ENCODE measurements at regions not wholly inside any gene's neighbourhood (a gene's known extent, or its start where the extent isn't known, plus 50 kb on each side); places are given as distances from the start of the nearest gene placed in this dataset.

DNA sequence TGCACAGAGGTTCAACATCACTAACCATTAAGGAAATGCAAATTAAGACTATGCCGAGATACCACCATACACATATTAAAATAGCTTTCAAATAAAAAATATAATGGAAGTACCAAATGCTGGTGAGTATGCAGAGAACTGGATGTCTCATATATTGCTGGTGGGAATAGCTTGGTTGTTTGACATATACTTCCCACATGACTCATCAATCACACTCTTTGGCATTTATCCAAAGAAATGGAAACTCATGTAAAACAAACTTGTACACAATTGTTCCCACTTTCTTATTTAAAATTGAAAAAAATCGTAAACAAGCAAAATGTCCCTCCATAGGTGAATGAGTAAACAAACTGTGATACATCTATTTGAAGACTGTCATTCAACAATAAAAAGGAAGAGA is 982.6 kb upstream of the ATXN8OS start:
- TF ChIP-seq EZH2 (IDR thresholded peaks at IDR 0.05) (no peak), POLR2AphosphoS5 (IDR thresholded peaks at IDR 0.05; ENCODE audit: borderline replicate concordance, low read depth, low read length) (no peak), FOXP2 (optimal IDR thresholded peaks at IDR 0.05; ENCODE audit: control extremely low read depth, extremely low read length, insufficient read depth) (no peak)

Measured in SK-N-MC (cell line).